Motor neuron (in vitro differentiated cells): ENCODE measurements at regions not wholly inside any gene's neighbourhood (a gene's known extent, or its start where the extent isn't known, plus 50 kb on each side); places are given as distances from the start of the nearest gene placed in this dataset.
A peak's percentile ranks its signal among the peaks of the same experiment; 100 is the strongest.

ENCODE experiments used
- ATAC-seq, 8 experiments: fragments of 200-7000 bp; cut with Tn5 transposase; replicated peaks in 6 of 8; 2 replicates each; pipeline ENCODE4 v1.8.0; 2021; ENCODE audit warnings: mild to moderate bottlenecking in 8 of 8, moderate library complexity in 8 of 8
- H3K27ac ChIP-seq, 2 donors: fragments of 250-450 bp; sonication (Bioruptor Pico); 2 replicates each; pipeline ENCODE4 v1.9.0; 2021; ENCODE audit warnings: antibody characterized with exemption in 2 of 2, mild to moderate bottlenecking in 2 of 2, moderate library complexity in 1 of 2
- H3K4me1 ChIP-seq, 2 donors: fragments of 250-450 bp; sonication (Bioruptor Pico); replicated peaks in 1 of 2; 2 replicates each; pipeline ENCODE4 v1.6.1; 2021; ENCODE audit warnings: antibody characterized with exemption in 2 of 2, mild to moderate bottlenecking in 2 of 2, moderate library complexity in 1 of 2
- H3K4me3 ChIP-seq, 5 donors: fragments of 250-450 bp; sonication (Bioruptor Pico); 2 replicates each; pipeline ENCODE4 v1.9.0; 2021; ENCODE audit warnings: antibody characterized with exemption in 5 of 5, mild to moderate bottlenecking in 5 of 5, moderate library complexity in 4 of 5
- WGBS, 10 experiments: fragments of 450-650 bp; shearing (Covaris generic); methylation state at CpG; one replicate each; pipeline ENCODE4 v1.0.0; 2022; 5-methylcytosine and 5-hydroxymethylcytosine counted together
- in situ Hi-C, 9 experiments: fragments of 400-800 bp; cut with MboI; loops; one replicate each; pipeline ENCODE4 v1.15.0; 2021; ENCODE audit warnings: low sequenced_read_pairs in 9 of 9, low pct_unique_long_range_greater_than_20kb in 2 of 9; ENCODE audit not compliant: unreplicated experiment in 9 of 9

GRCh38 chr3:99016452-99016851 lies 115.0 kb upstream of the DCBLD2 start:
- in situ Hi-C loops = loop anchor here in 4 of 9 experiments (25.0 kb wide), 3 partner anchors 171 to 746 kb away; no protein-coding TSS in a partner anchor
- 20 to 100% (median 63%) methylated on average over 1 of the region's 1 CpG; no CpG with 5 or more reads in 2 of the 10 experiments for WGBS, 10 experiments
- H3K4me1 ChIP-seq = no peaks in the 10 kb centered on the region

GRCh38 chr3:99013777-99014315 lies 112.4 kb upstream of the DCBLD2 start:
- 40 to 64% (median 46%) methylated on average over 2 to 3 of the region's 3 CpGs; no CpG with 5 or more reads in 1 of the 10 experiments for WGBS, 10 experiments
- no peak overlapping the region for H3K27ac ChIP-seq
- in situ Hi-C loops = loop anchor here in 4 of 9 experiments (25.0 kb wide), 3 partner anchors 173 to 748 kb away; no protein-coding TSS in a partner anchor
- no peaks in the 10 kb centered on the region for H3K4me1 ChIP-seq
- no peak overlapping the region for H3K4me3 ChIP-seq
- ATAC-seq = no peak

More at GRCh38 chr3:99016452-99016851, 115.0 kb upstream of the DCBLD2 start:
- Histone ChIP-seq H3K4me3 (no peak overlapping the region), H3K27ac (no peak overlapping the region)
- ATAC-seq = no peak

- Histone ChIP-seq H3K4me3 (no peak overlapping the region), H3K27ac (no peak overlapping the region), H3K4me1 (no peaks in the 10 kb centered on the region)
- no peak for ATAC-seq
- in situ Hi-C loops = loop anchor here in 4 of 9 experiments (25.0 kb wide), 3 partner anchors 174 to 749 kb away; no protein-coding TSS in a partner anchor
These were observed 111.6 kb upstream of the DCBLD2 start for GRCh38 chr3:99013077-99013476.

- in situ Hi-C loops = loop anchor here in 4 of 9 experiments (25.0 kb wide), 3 partner anchors 175 to 750 kb away; no protein-coding TSS in a partner anchor
- peak in 4 of 8 experiments; percentile 25 to 37 (median 28) for ATAC-seq
- Histone ChIP-seq H3K4me3 (no peak overlapping the region), H3K27ac (no peak overlapping the region), H3K4me1 (no peaks in the 10 kb centered on the region)
- WGBS, 10 experiments = 31 to 100% (median 83%) methylated on average over 1 to 3 of the region's 3 CpGs; no CpG with 5 or more reads in 1 of the 10 experiments
These were observed 110.6 kb upstream of the DCBLD2 start for GRCh38 chr3:99012051-99012450.

- Histone ChIP-seq H3K4me3 (no peak overlapping the region), H3K4me1 (no peaks in the 10 kb centered on the region), H3K27ac (no peak overlapping the region)
- in situ Hi-C loops = loop anchor here in 4 of 9 experiments (25.0 kb wide), 3 partner anchors 177 to 752 kb away; no protein-coding TSS in a partner anchor
- ATAC-seq = no peak
These were observed 108.4 kb upstream of the DCBLD2 start for GRCh38 chr3:99009851-99010250.

- in situ Hi-C loops = loop anchor here in 4 of 9 experiments (25.0 kb wide), 3 partner anchors 181 to 756 kb away; no protein-coding TSS in a partner anchor
These were observed 105.2 kb upstream of the DCBLD2 start for GRCh38 chr3:99006686-99007085.

GRCh38 chr3:98999675-99000074 lies 98.2 kb upstream of the DCBLD2 start:
- no peak for ATAC-seq
- H3K27ac ChIP-seq = no peak overlapping the region
- H3K4me1 ChIP-seq = no peaks in the 10 kb centered on the region
- in situ Hi-C loops = loop anchor here (10.0 to 25.0 kb wide), 5 partner anchors 185 to 763 kb away; no protein-coding TSS in a partner anchor
- H3K4me3 ChIP-seq = no peak overlapping the region

More at GRCh38 chr3:99006686-99007085, 105.2 kb upstream of the DCBLD2 start:
- no peak overlapping the region for H3K4me3 ChIP-seq
- ATAC-seq = no peak
- no peak overlapping the region for H3K27ac ChIP-seq
- H3K4me1 ChIP-seq = no peaks in the 10 kb centered on the region

GRCh38 chr3:98994128-98994762 lies 92.8 kb upstream of the DCBLD2 start:
- no peaks in the 10 kb centered on the region for H3K4me1 ChIP-seq
- no peak overlapping the region for H3K27ac ChIP-seq
- no peak overlapping the region for H3K4me3 ChIP-seq
- peak in 7 of 8 experiments; percentile 43 to 54 (median 49) for ATAC-seq
- in situ Hi-C loops = loop anchor here (5.0 to 25.0 kb wide), 4 partner anchors 177 to 382 kb away; no protein-coding TSS in a partner anchor

GRCh38 chr3:98991393-98991792 lies 89.9 kb upstream of the DCBLD2 start:
- Histone ChIP-seq H3K4me1 (peaks cover 0 to 5% of the 10 kb centered on the region in 2 donors), H3K27ac (no peak overlapping the region), H3K4me3 (no peak overlapping the region)
- ATAC-seq = no peak
- in situ Hi-C loops = loop anchor here (5.0 to 25.0 kb wide), 4 partner anchors 174 to 379 kb away; no protein-coding TSS in a partner anchor

GRCh38 chr3:98990657-98991056 lies 89.2 kb upstream of the DCBLD2 start:
- Histone ChIP-seq H3K4me3 (no peak overlapping the region), H3K27ac (no peak overlapping the region), H3K4me1 (peaks cover 3 to 12% of the 10 kb centered on the region in 2 donors)
- ATAC-seq = no peak
- in situ Hi-C loops = loop anchor here (5.0 to 25.0 kb wide), 4 partner anchors 173 to 378 kb away; no protein-coding TSS in a partner anchor
- WGBS, 10 experiments = 43 to 100% (median 83%) methylated on average over 1 to 2 of the region's 2 CpGs; no CpG with 5 or more reads in 3 of the 10 experiments

GRCh38 chr3:98986073-98986472 lies 84.6 kb upstream of the DCBLD2 start:
- in situ Hi-C loops = loop anchor here in 7 of 9 experiments (25.0 kb wide), 2 partner anchors 174 to 374 kb away; no protein-coding TSS in a partner anchor
- Histone ChIP-seq H3K4me3 (peak overlapping the region in 1 of 5 donors; percentile 20), H3K4me1 (peaks cover 20 to 58% of the 10 kb centered on the region in 2 donors), H3K27ac (peak overlapping the region in 1 of 2 donors; percentile 12)
- peak; percentile 59 to 98 (median 90) for ATAC-seq
- 0 to 20% (median 0%) methylated on average over 1 of the region's 1 CpG; no CpG with 5 or more reads in 3 of the 10 experiments for WGBS, 10 experiments

GRCh38 chr3:98985431-98985830 lies 83.9 kb upstream of the DCBLD2 start:
- no peak for ATAC-seq
- WGBS, 10 experiments = 18 to 90% (median 60%) methylated on average over 1 to 3 of the region's 3 CpGs; no CpG with 5 or more reads in 1 of the 10 experiments
- H3K4me1 ChIP-seq = peaks cover 21 to 61% of the 10 kb centered on the region in 2 donors
- in situ Hi-C loops = loop anchor here in 7 of 9 experiments (25.0 kb wide), 2 partner anchors 173 to 373 kb away; no protein-coding TSS in a partner anchor
- H3K4me3 ChIP-seq = peak overlapping the region in 1 of 5 donors; percentile 20
- no peak overlapping the region for H3K27ac ChIP-seq

GRCh38 chr3:98984024-98984423 lies 82.5 kb upstream of the DCBLD2 start:
- peak overlapping the region in 1 of 5 donors; percentile 3 for H3K4me3 ChIP-seq
- peaks cover 21 to 61% of the 10 kb centered on the region in 2 donors for H3K4me1 ChIP-seq
- in situ Hi-C loops = loop anchor here in 7 of 9 experiments (25.0 kb wide), 2 partner anchors 172 to 372 kb away; no protein-coding TSS in a partner anchor
- ATAC-seq = no peak
- H3K27ac ChIP-seq = no peak overlapping the region
- WGBS, 10 experiments = 80 to 100% (median 100%) methylated on average over 1 of the region's 1 CpG; no CpG with 5 or more reads in 1 of the 10 experiments
